Upper lobe of left lung (tissue), 6 donors: ENCODE measurements at regions not wholly inside any gene's neighbourhood (a gene's known extent, or its start where the extent isn't known, plus 50 kb on each side); places are given as distances from the start of the nearest gene placed in this dataset.

Experiments used
- ATAC-seq, 2 donors: fragments of 200-7000 bp; cut with Tn5 transposase; one replicate each; pipeline ENCODE4 v1.9.1; 2022; ENCODE audit warnings: mild to moderate bottlenecking in 2 of 2, moderate library complexity in 2 of 2; ENCODE audit not compliant: low FRiP score in 2 of 2
- DNase-seq, 2 donors: peaks; one replicate each; pipeline ENCODE4 v3.0.0-alpha.2; 2019 to 2020
- H3K27ac ChIP-seq, 4 donors: fragments of 200-600 bp; sonication (generic); one replicate each; pipeline ENCODE4 v1.5.1; 2016 to 2019
- H3K27me3 ChIP-seq, 4 donors: fragments of 200-600 bp; sonication (generic); one replicate each; pipeline ENCODE4 v1.5.1; 2017 to 2019
- H3K36me3 ChIP-seq, 4 donors: fragments of 200-600 bp; sonication (generic); one replicate each; pipeline ENCODE4 v1.5.1; 2016 to 2019
- H3K4me1 ChIP-seq, 4 donors: fragments of 200-600 bp; sonication (generic); one replicate each; pipeline ENCODE4 v1.5.1; 2018 to 2019
- H3K4me3 ChIP-seq, 4 donors: fragments of 200-600 bp; sonication (generic); one replicate each; pipeline ENCODE4 v1.5.1; 2017 to 2019; ENCODE audit warnings: mild to moderate bottlenecking in 2 of 4, moderate library complexity in 1 of 4
- H3K9me3 ChIP-seq, 4 donors: fragments of 200-600 bp; sonication (generic); one replicate each; pipeline ENCODE4 v1.5.1; 2018 to 2019
- EP300 ChIP-seq, 4 donors: sonication (generic); formaldehyde crosslinking; IDR thresholded peaks; one replicate each; pipeline ENCODE4 v1.5.1; 2017; ENCODE audit warnings: antibody characterized with exemption in 4 of 4, control low read depth in 2 of 4
- POLR2A ChIP-seq, 4 donors: fragments of 450-650 bp; IDR thresholded peaks; one replicate each; pipeline ENCODE4 v1.5.1; 2016 to 2017; ENCODE audit warnings: antibody characterized with exemption in 4 of 4, mild to moderate bottlenecking in 2 of 4
- POLR2AphosphoS5 ChIP-seq, 2 donors: sonication (generic); formaldehyde crosslinking; IDR thresholded peaks; one replicate each; pipeline ENCODE4 v1.5.1; 2017; ENCODE audit warnings: antibody characterized with exemption in 2 of 2
- WGBS, 2 donors: methylation state at CpG; one replicate each; pipeline ENCODE4 v1.1.5; 2017 to 2018; 5-methylcytosine and 5-hydroxymethylcytosine counted together
- TF ChIP-seq, protein P1 (sequence below), 6 experiments: fragments of 450-650 bp in 4 of 6; fragments of 200-600 bp in 2 of 6; sonication (generic) in 2 of 6; IDR thresholded peaks; one replicate each; pipeline ENCODE4 v1.5.1; 2016 to 2019; ENCODE audit warnings: antibody characterized with exemption in 6 of 6
- donor health status: DM: no; HTN: no; CAD: no; lungs with moderate emphysema.
- donor health status: DM: no; HTN: yes; CAD: no; lungs with severe emphysema.

DNA sequence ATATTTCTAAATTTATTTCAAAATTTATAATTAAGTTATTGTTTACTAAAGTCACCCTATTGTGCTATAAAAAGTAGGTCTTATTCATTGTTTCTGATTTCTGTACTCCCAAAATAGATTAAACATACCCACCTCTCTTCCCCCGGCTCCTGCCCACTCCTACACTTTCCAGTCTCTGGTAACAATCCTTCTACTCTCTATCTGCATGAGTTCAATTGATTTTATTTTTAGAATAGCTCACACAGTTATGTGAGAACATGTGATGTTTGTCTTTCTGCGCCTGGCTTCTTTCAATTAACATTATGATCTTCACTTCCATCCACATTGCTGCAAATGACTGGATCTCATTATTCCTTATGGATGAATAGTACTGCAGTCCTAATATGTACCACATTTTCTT, 269.3 kb downstream of the ACTRT1 start:
- Histone ChIP-seq H3K36me3 (no peaks in the 10 kb centered on the region), H3K4me1 (no peaks in the 10 kb centered on the region), H3K27ac (no peak overlapping the region), H3K9me3 (no peaks in the 10 kb centered on the region), H3K4me3 (no peak overlapping the region), H3K27me3 (no peaks in the 10 kb centered on the region)
- 85 to 92% methylated on average over 2 of the region's 2 CpGs for WGBS, 2 donors
- DNase-seq, result no peak
- ATAC-seq, result no peak
- TF ChIP-seq POLR2AphosphoS5 (IDR thresholded peaks at IDR 0.05) (no peak), POLR2A (IDR thresholded peaks at IDR 0.05) (no peak), EP300 (IDR thresholded peaks at IDR 0.05) (no peak)
- TF ChIP-seq, protein P1, sequence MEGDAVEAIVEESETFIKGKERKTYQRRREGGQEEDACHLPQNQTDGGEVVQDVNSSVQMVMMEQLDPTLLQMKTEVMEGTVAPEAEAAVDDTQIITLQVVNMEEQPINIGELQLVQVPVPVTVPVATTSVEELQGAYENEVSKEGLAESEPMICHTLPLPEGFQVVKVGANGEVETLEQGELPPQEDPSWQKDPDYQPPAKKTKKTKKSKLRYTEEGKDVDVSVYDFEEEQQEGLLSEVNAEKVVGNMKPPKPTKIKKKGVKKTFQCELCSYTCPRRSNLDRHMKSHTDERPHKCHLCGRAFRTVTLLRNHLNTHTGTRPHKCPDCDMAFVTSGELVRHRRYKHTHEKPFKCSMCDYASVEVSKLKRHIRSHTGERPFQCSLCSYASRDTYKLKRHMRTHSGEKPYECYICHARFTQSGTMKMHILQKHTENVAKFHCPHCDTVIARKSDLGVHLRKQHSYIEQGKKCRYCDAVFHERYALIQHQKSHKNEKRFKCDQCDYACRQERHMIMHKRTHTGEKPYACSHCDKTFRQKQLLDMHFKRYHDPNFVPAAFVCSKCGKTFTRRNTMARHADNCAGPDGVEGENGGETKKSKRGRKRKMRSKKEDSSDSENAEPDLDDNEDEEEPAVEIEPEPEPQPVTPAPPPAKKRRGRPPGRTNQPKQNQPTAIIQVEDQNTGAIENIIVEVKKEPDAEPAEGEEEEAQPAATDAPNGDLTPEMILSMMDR (IDR thresholded peaks at IDR 0.05), result no peak

DNA sequence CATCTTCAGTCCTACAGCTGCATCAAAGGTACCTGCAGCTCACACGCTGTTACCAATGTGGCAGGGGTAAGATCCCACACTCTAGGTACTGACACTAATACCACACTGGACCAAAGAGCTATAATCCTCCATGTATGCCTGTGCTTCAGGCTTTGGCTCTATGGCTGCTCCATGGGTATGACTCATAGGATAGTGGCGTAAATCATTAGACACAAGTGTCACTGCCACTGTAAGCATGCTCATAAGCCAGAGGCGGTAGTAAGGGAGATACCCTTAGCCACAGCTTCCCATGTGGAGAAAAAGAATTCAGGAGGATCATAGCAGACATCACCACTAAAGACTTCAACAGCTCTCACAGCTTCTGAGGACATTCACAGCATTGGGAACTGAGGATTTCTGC, 287.5 kb downstream of the ACTRT1 start:
- WGBS, 2 donors, result 55 to 89% methylated on average over 2 to 3 of the region's 3 CpGs
- TF ChIP-seq, protein P1 (IDR thresholded peaks at IDR 0.05), result no peak
- TF ChIP-seq EP300 (IDR thresholded peaks at IDR 0.05) (no peak), POLR2AphosphoS5 (IDR thresholded peaks at IDR 0.05) (no peak), POLR2A (IDR thresholded peaks at IDR 0.05) (no peak)
- Histone ChIP-seq H3K4me1 (no peaks in the 10 kb centered on the region), H3K4me3 (no peak overlapping the region), H3K27me3 (no peaks in the 10 kb centered on the region), H3K36me3 (no peaks in the 10 kb centered on the region), H3K27ac (no peak overlapping the region), H3K9me3 (no peaks in the 10 kb centered on the region)
- ATAC-seq, result no peak
- DNase-seq, result no peak

GRCh38 chrX:127762663-127763062, 289.5 kb downstream of the ACTRT1 start:
- Histone ChIP-seq H3K9me3 (no peaks in the 10 kb centered on the region), H3K36me3 (no peaks in the 10 kb centered on the region), H3K4me3 (no peak overlapping the region), H3K27me3 (no peaks in the 10 kb centered on the region), H3K27ac (no peak overlapping the region), H3K4me1 (no peaks in the 10 kb centered on the region)
- TF ChIP-seq EP300 (IDR thresholded peaks at IDR 0.05) (no peak), POLR2A (IDR thresholded peaks at IDR 0.05) (no peak), POLR2AphosphoS5 (IDR thresholded peaks at IDR 0.05) (no peak)
- TF ChIP-seq, protein P1 (IDR thresholded peaks at IDR 0.05), result no peak
- DNase-seq, result no peak
- no peak for ATAC-seq

GRCh38 chrX:127732709-127733108, 319.5 kb downstream of the ACTRT1 start:
- ATAC-seq, result no peak
- no peaks in the 10 kb centered on the region for H3K36me3 ChIP-seq
- H3K4me1 ChIP-seq, result no peaks in the 10 kb centered on the region
- H3K9me3 ChIP-seq, result no peaks in the 10 kb centered on the region
- H3K4me3 ChIP-seq, result no peak overlapping the region
- TF ChIP-seq, protein P1 (IDR thresholded peaks at IDR 0.05), result no peak
- TF ChIP-seq POLR2AphosphoS5 (IDR thresholded peaks at IDR 0.05) (no peak), EP300 (IDR thresholded peaks at IDR 0.05) (no peak), POLR2A (IDR thresholded peaks at IDR 0.05) (no peak)
- no peak for DNase-seq
- H3K27me3 ChIP-seq, result no peaks in the 10 kb centered on the region
- no peak overlapping the region for H3K27ac ChIP-seq

GRCh38 chrX:127726227-127726626, 326.0 kb downstream of the ACTRT1 start:
- ATAC-seq, result no peak
- H3K9me3 ChIP-seq, result no peaks in the 10 kb centered on the region

More at GRCh38 chrX:127726227-127726626, 326.0 kb downstream of the ACTRT1 start:
- no peaks in the 10 kb centered on the region for H3K27me3 ChIP-seq
- no peak overlapping the region for H3K4me3 ChIP-seq
- DNase-seq, result no peak
- TF ChIP-seq POLR2AphosphoS5 (IDR thresholded peaks at IDR 0.05), result no peak
- no peaks in the 10 kb centered on the region for H3K4me1 ChIP-seq
- H3K36me3 ChIP-seq, result no peaks in the 10 kb centered on the region
- no peak overlapping the region for H3K27ac ChIP-seq
